ENCODE measurements at regions not wholly inside any gene's neighbourhood (a gene's known extent, or its start where the extent isn't known, plus 50 kb on each side); places are given as distances from the start of the nearest gene placed in this dataset.

- no peak for DNase-seq
These were observed 103.3 kb downstream of the METTL4 start for GRCh38 chr18:2468051-2468450.

GRCh38 chr18:2471523-2471922, 99.8 kb downstream of the METTL4 start:
- no peak for DNase-seq

- DNase-seq, result no peak
These were observed 92.6 kb downstream of the METTL4 start for GRCh38 chr18:2478662-2479061.

GRCh38 chr18:2480536-2480935, 90.8 kb downstream of the METTL4 start:
- DNase-seq, result no peak

GRCh38 chr18:2482706-2483475, 88.4 kb downstream of the METTL4 start:
- no peak for DNase-seq

GRCh38 chr18:2485983-2486382, 85.3 kb downstream of the METTL4 start:
- no peak for DNase-seq

- DNase-seq, result no peak
These were observed 84.9 kb downstream of the METTL4 start for GRCh38 chr18:2486426-2486825.

Measured in inflammatory macrophage treated with lipopolysaccharide for 4 hours (primary cell).